ENCODE measurements at regions not wholly inside any gene's neighbourhood (a gene's known extent, or its start where the extent isn't known, plus 50 kb on each side); places are given as distances from the start of the nearest gene placed in this dataset.
A peak's percentile ranks its signal among the peaks of the same experiment; 100 is the strongest.

GRCh38 chr9:110076894-110077725 is 130.8 kb downstream of the C9orf152 start:
- H3K36me3 ChIP-seq (replicated peaks in 1 of 2; ENCODE audit: control insufficient read depth in 1 of 2, insufficient read depth in 2 of 2, low read length in 2 of 2) = no peaks in the 10 kb centered on the region
- H3K27me3 ChIP-seq (ENCODE audit: control insufficient read depth in 1 of 2, insufficient read depth in 2 of 2, low read length in 2 of 2) = no peaks in the 10 kb centered on the region
- DNase-seq (ENCODE audit: low spot score) = no peak
- in situ Hi-C loops (cut with HindIII; ENCODE audit: extremely low pct_ligation_motif_present, low pct_unique_long_range_greater_than_20kb) (no loop called here), intact Hi-C loops (cut with micrococcal nuclease; ENCODE audit: unreplicated experiment) (no loop called here)
- TF ChIP-seq RARA (CRISPR knock-in tag; IDR thresholded peaks at IDR 0.05) (peak; percentile 18; the same call in 1 of the 2 replicates), ZNF3 (CRISPR knock-in tag; IDR thresholded peaks at IDR 0.05) (no peak), NR2F1 (CRISPR knock-in tag; IDR thresholded peaks at IDR 0.05) (0 out of 4 replicates have a peak, but pooled peaks of 1 of the 2 experiments have one; percentile 44), FOSL2 (CRISPR knock-in tag; IDR thresholded peaks at IDR 0.05) (peak; percentile 25; the same call in 1 of the 2 replicates), ZNF768 (CRISPR knock-in tag; IDR thresholded peaks at IDR 0.05) (peak; percentile 76; the same call in 1 of the 2 replicates)
- TF ChIP-seq, protein P1, sequence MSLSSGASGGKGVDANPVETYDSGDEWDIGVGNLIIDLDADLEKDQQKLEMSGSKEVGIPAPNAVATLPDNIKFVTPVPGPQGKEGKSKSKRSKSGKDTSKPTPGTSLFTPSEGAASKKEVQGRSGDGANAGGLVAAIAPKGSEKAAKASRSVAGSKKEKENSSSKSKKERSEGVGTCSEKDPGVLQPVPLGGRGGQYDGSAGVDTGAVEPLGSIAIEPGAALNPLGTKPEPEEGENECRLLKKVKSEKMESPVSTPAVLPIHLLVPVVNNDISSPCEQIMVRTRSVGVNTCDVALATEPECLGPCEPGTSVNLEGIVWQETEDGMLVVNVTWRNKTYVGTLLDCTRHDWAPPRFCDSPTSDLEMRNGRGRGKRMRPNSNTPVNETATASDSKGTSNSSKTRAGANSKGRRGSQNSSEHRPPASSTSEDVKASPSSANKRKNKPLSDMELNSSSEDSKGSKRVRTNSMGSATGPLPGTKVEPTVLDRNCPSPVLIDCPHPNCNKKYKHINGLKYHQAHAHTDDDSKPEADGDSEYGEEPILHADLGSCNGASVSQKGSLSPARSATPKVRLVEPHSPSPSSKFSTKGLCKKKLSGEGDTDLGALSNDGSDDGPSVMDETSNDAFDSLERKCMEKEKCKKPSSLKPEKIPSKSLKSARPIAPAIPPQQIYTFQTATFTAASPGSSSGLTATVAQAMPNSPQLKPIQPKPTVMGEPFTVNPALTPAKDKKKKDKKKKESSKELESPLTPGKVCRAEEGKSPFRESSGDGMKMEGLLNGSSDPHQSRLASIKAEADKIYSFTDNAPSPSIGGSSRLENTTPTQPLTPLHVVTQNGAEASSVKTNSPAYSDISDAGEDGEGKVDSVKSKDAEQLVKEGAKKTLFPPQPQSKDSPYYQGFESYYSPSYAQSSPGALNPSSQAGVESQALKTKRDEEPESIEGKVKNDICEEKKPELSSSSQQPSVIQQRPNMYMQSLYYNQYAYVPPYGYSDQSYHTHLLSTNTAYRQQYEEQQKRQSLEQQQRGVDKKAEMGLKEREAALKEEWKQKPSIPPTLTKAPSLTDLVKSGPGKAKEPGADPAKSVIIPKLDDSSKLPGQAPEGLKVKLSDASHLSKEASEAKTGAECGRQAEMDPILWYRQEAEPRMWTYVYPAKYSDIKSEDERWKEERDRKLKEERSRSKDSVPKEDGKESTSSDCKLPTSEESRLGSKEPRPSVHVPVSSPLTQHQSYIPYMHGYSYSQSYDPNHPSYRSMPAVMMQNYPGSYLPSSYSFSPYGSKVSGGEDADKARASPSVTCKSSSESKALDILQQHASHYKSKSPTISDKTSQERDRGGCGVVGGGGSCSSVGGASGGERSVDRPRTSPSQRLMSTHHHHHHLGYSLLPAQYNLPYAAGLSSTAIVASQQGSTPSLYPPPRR (CRISPR knock-in tag; IDR thresholded peaks at IDR 0.05; ENCODE audit: borderline replicate concordance) = no peak
- BruUV-seq (replicated peaks) = no TSS peak
- no peak overlapping the region for H2AFZ ChIP-seq (ENCODE audit: low read length)
- ChIA-PET CTCF (ENCODE audit: low intra/inter-chr PET ratio, low total read pairs) (no interaction called here), POLR2A (no interaction called here)
- no peak for FAIRE-seq
- no peak overlapping the region for H3K4me2 ChIP-seq (ENCODE audit: low read depth, low read length)
- no peak overlapping the region for H3K9ac ChIP-seq (ENCODE audit: insufficient read depth, low read depth, low read length)
- 53% methylated on average over 13 of the region's 13 CpGs for WGBS (ENCODE audit: low lambda C conversion rate)
- H4K20me1 ChIP-seq (ENCODE audit: insufficient read depth, low read length) = no peaks in the 10 kb centered on the region
- no peaks in the 10 kb centered on the region for H3K79me2 ChIP-seq (ENCODE audit: insufficient read depth, low read length)
- no peak overlapping the region for H3K27ac ChIP-seq (ENCODE audit: extremely low read length, insufficient read depth, low read length)
- no peak for ATAC-seq
- no peak overlapping the region for H3K4me3 ChIP-seq (replicated peaks in 1 of 3; ENCODE audit: insufficient read depth in 1 of 3, low read depth in 2 of 3, low read length in 3 of 3)
- H3K4me1 ChIP-seq (ENCODE audit: insufficient read depth, low read length) = peaks cover 10% of the 10 kb centered on the region; the same call in 1 of the 2 replicates
- no peaks in the 10 kb centered on the region for H3K9me3 ChIP-seq (ENCODE audit: low read length)
